ENCODE measurements at regions not wholly inside any gene's neighbourhood (a gene's known extent, or its start where the extent isn't known, plus 50 kb on each side); places are given as distances from the start of the nearest gene placed in this dataset.

- BruUV-seq (replicated peaks): no TSS peak
- Histone ChIP-seq H3K9me3 (ENCODE audit: control insufficient read depth, insufficient read depth, low read depth, low read length) (no peaks in the 10 kb centered on the region), H3K4me1 (ENCODE audit: control insufficient read depth, insufficient read depth, low read length) (no peaks in the 10 kb centered on the region), H3K4me3 (ENCODE audit: low read depth in 2 of 2, low read length in 2 of 2) (no peak overlapping the region), H3K36me3 (ENCODE audit: control insufficient read depth, insufficient read depth, low read length) (no peaks in the 10 kb centered on the region), H3K27me3 (ENCODE audit: control insufficient read depth, insufficient read depth, low read length) (peaks cover 7% of the 10 kb centered on the region), H3K27ac (ENCODE audit: low read length) (no peak overlapping the region)
- ChIA-PET POLR2A (no interaction called here), CTCF (no interaction called here)
- TF ChIP-seq POLR2AphosphoS5 (IDR thresholded peaks at IDR 0.05; ENCODE audit: low read depth, low read length) (no peak), SIN3A (IDR thresholded peaks at IDR 0.05; ENCODE audit: borderline replicate concordance, insufficient read depth, low read depth, low read length) (no peak)
- no peak for ATAC-seq
- in situ Hi-C loops (cut with HindIII; ENCODE audit: low pct_unique_long_range_greater_than_20kb, low sequenced_read_pairs): no loop called here
- DNase-seq (ENCODE audit: low read depth, low spot score): no peak
- intact Hi-C loops (cut with micrococcal nuclease; ENCODE audit: unreplicated experiment): no loop called here
Observed at GRCh38 chr16:86018941-86019340, 120.0 kb downstream of the IRF8 start.

- Histone ChIP-seq H3K4me3 (ENCODE audit: low read depth in 2 of 2, low read length in 2 of 2) (no peak overlapping the region), H3K27ac (ENCODE audit: low read length) (no peak overlapping the region), H3K9me3 (ENCODE audit: control insufficient read depth, insufficient read depth, low read depth, low read length) (no peaks in the 10 kb centered on the region), H3K4me1 (ENCODE audit: control insufficient read depth, insufficient read depth, low read length) (no peaks in the 10 kb centered on the region), H3K36me3 (ENCODE audit: control insufficient read depth, insufficient read depth, low read length) (no peaks in the 10 kb centered on the region), H3K27me3 (ENCODE audit: control insufficient read depth, insufficient read depth, low read length) (peaks cover 7% of the 10 kb centered on the region)
- POLR2A ChIA-PET: no interaction called here
- no TSS peak for BruUV-seq (replicated peaks)
- intact Hi-C loops (cut with micrococcal nuclease; ENCODE audit: unreplicated experiment): no loop called here
- DNase-seq (ENCODE audit: low read depth, low spot score) (no peak), ATAC-seq (no peak)
- in situ Hi-C loops (cut with HindIII; ENCODE audit: low pct_unique_long_range_greater_than_20kb, low sequenced_read_pairs): no loop called here
- CTCF ChIA-PET: no interaction called here
- TF ChIP-seq POLR2AphosphoS5 (IDR thresholded peaks at IDR 0.05; ENCODE audit: low read depth, low read length): no peak
- no peak for TF ChIP-seq REST (IDR thresholded peaks at IDR 0.05; ENCODE audit: insufficient read depth in 1 of 2, low read depth in 2 of 2, low read length in 1 of 2)
- TF ChIP-seq SIN3A (IDR thresholded peaks at IDR 0.05; ENCODE audit: borderline replicate concordance, insufficient read depth, low read depth, low read length): no peak
- TF ChIP-seq TCF7L2 (IDR thresholded peaks at IDR 0.05; ENCODE audit: low read depth, low read length): no peak
- no peak for TF ChIP-seq CTCF (IDR thresholded peaks at IDR 0.05)
Observed at GRCh38 chr16:86019446-86020047, 120.6 kb downstream of the IRF8 start.

GRCh38 chr16:86020971-86021370 is 122.0 kb downstream of the IRF8 start:
- no peak overlapping the region for H3K4me3 ChIP-seq (ENCODE audit: low read depth in 2 of 2, low read length in 2 of 2)
- in situ Hi-C loops (cut with HindIII; ENCODE audit: low pct_unique_long_range_greater_than_20kb, low sequenced_read_pairs) (no loop called here), intact Hi-C loops (cut with micrococcal nuclease; ENCODE audit: unreplicated experiment) (no loop called here)
- ChIA-PET CTCF (interaction anchor here (0.7 kb wide), 1 partner anchor 104 kb away, joined by 6 read pairs; no protein-coding TSS in a partner anchor), POLR2A (no interaction called here)
- H3K4me1 ChIP-seq (ENCODE audit: control insufficient read depth, insufficient read depth, low read length): no peaks in the 10 kb centered on the region
- no peaks in the 10 kb centered on the region for H3K36me3 ChIP-seq (ENCODE audit: control insufficient read depth, insufficient read depth, low read length)
- no peaks in the 10 kb centered on the region for H3K9me3 ChIP-seq (ENCODE audit: control insufficient read depth, insufficient read depth, low read depth, low read length)
- H3K27ac ChIP-seq (ENCODE audit: low read length): no peak overlapping the region
- TF ChIP-seq SIN3A (IDR thresholded peaks at IDR 0.05; ENCODE audit: borderline replicate concordance, insufficient read depth, low read depth, low read length): no peak
- TF ChIP-seq REST (IDR thresholded peaks at IDR 0.05; ENCODE audit: insufficient read depth in 1 of 2, low read depth in 2 of 2, low read length in 1 of 2): no peak
- TF ChIP-seq TCF7L2 (IDR thresholded peaks at IDR 0.05; ENCODE audit: low read depth, low read length): no peak
- ATAC-seq (no peak), DNase-seq (ENCODE audit: low read depth, low spot score) (no peak)
- H3K27me3 ChIP-seq (ENCODE audit: control insufficient read depth, insufficient read depth, low read length): peaks cover 7% of the 10 kb centered on the region
- BruUV-seq (replicated peaks): no TSS peak

Data from Panc1 (cell line).